ENCODE measurements at regions not wholly inside any gene's neighbourhood (a gene's known extent, or its start where the extent isn't known, plus 50 kb on each side); places are given as distances from the start of the nearest gene placed in this dataset.

DNA sequence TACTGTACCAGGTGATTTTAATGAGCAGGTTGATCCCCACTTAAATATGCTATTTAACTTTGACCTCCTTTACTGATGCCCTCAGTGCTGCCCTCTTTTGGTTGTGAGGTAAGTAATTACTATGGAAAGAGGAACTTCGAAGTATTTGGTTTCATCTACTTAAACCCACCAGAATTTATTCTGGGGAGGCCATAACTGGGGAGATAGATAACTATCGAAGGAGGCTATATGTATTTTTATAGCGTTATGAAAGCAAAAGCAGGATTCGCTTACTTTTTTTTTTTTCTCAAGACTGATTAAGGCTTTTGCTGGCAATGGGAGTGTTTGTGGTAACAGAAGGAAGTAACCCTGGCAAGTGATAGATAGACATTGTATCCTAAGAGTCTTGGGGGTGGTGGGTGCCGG is 168.9 kb upstream of the CENPW start (continued):
- TF ChIP-seq, protein P1, sequence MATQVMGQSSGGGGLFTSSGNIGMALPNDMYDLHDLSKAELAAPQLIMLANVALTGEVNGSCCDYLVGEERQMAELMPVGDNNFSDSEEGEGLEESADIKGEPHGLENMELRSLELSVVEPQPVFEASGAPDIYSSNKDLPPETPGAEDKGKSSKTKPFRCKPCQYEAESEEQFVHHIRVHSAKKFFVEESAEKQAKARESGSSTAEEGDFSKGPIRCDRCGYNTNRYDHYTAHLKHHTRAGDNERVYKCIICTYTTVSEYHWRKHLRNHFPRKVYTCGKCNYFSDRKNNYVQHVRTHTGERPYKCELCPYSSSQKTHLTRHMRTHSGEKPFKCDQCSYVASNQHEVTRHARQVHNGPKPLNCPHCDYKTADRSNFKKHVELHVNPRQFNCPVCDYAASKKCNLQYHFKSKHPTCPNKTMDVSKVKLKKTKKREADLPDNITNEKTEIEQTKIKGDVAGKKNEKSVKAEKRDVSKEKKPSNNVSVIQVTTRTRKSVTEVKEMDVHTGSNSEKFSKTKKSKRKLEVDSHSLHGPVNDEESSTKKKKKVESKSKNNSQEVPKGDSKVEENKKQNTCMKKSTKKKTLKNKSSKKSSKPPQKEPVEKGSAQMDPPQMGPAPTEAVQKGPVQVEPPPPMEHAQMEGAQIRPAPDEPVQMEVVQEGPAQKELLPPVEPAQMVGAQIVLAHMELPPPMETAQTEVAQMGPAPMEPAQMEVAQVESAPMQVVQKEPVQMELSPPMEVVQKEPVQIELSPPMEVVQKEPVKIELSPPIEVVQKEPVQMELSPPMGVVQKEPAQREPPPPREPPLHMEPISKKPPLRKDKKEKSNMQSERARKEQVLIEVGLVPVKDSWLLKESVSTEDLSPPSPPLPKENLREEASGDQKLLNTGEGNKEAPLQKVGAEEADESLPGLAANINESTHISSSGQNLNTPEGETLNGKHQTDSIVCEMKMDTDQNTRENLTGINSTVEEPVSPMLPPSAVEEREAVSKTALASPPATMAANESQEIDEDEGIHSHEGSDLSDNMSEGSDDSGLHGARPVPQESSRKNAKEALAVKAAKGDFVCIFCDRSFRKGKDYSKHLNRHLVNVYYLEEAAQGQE (IDR thresholded peaks at IDR 0.05; ENCODE audit: borderline replicate concordance) = peak; percentile 62; the same call in 1 of the 2 replicates
- TF ChIP-seq, protein P1 (CRISPR knock-in tag; IDR thresholded peaks at IDR 0.05; ENCODE audit: low read depth) = no peak
- TF ChIP-seq NR4A1 (CRISPR knock-in tag; IDR thresholded peaks at IDR 0.05) = no peak
- no peak for TF ChIP-seq NR4A1 (tag; IDR thresholded peaks at IDR 0.05)
- TF ChIP-seq NR2C1 (IDR thresholded peaks at IDR 0.05) = peak; percentile 74
- TF ChIP-seq NR2C1 (tag; IDR thresholded peaks at IDR 0.05) = peak; percentile 68
- 0 out of 2 replicates have a peak, but pooled peaks have one; percentile 12 for TF ChIP-seq TEAD4 (IDR thresholded peaks at IDR 0.05; ENCODE audit: low read length)
- TF ChIP-seq TEAD4 (CRISPR knock-in tag; IDR thresholded peaks at IDR 0.05; ENCODE audit: borderline replicate concordance) = no peak
- TF ChIP-seq SMARCA4 (IDR thresholded peaks at IDR 0.05) = peak; percentile 42; the same call in 1 of the 2 replicates
- no peak for TF ChIP-seq BRF2 (IDR thresholded peaks at IDR 0.05; ENCODE audit: borderline replicate concordance, insufficient read depth, insufficient read length)
- TF ChIP-seq CTCF (IDR thresholded peaks at IDR 0.05 in 2 of 3, conservative IDR thresholded peaks at IDR 0.05 in 1 of 3; ENCODE audit: insufficient read depth in 2 of 3, low read depth in 1 of 3, low read length in 3 of 3) = peak; percentile 49 to 71 (median 70); a peak in 5 of 6 replicates
- no peak for TF ChIP-seq MED1 (CRISPR knock-in tag; IDR thresholded peaks at IDR 0.05; ENCODE audit: borderline replicate concordance)
- no peak for TF ChIP-seq RBM14 (IDR thresholded peaks at IDR 0.05; ENCODE audit: borderline replicate concordance, insufficient read depth, low read depth, low read length)
- no peak for TF ChIP-seq ZNF140 (CRISPR knock-in tag; IDR thresholded peaks at IDR 0.05)
- TF ChIP-seq, protein P2, sequence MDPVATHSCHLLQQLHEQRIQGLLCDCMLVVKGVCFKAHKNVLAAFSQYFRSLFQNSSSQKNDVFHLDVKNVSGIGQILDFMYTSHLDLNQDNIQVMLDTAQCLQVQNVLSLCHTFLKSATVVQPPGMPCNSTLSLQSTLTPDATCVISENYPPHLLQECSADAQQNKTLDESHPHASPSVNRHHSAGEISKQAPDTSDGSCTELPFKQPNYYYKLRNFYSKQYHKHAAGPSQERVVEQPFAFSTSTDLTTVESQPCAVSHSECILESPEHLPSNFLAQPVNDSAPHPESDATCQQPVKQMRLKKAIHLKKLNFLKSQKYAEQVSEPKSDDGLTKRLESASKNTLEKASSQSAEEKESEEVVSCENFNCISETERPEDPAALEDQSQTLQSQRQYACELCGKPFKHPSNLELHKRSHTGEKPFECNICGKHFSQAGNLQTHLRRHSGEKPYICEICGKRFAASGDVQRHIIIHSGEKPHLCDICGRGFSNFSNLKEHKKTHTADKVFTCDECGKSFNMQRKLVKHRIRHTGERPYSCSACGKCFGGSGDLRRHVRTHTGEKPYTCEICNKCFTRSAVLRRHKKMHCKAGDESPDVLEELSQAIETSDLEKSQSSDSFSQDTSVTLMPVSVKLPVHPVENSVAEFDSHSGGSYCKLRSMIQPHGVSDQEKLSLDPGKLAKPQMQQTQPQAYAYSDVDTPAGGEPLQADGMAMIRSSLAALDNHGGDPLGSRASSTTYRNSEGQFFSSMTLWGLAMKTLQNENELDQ (CRISPR knock-in tag; IDR thresholded peaks at IDR 0.05; ENCODE audit: borderline replicate concordance) = no peak
